ENCODE measurements at regions not wholly inside any gene's neighbourhood (a gene's known extent, or its start where the extent isn't known, plus 50 kb on each side); places are given as distances from the start of the nearest gene placed in this dataset.

GRCh38 chr6:150712505-150713252, 113.0 kb downstream of the PLEKHG1 start:
- Histone ChIP-seq H3K9ac (no peak overlapping the region), H2AFZ (ENCODE audit: low read depth) (no peak overlapping the region), H3K4me1 (ENCODE audit: low read depth, poor library complexity, severe bottlenecking) (peaks cover 18% of the 10 kb centered on the region), H3K27ac (no peak overlapping the region), H4K20me1 (ENCODE audit: insufficient read depth) (no peaks in the 10 kb centered on the region), H3K36me3 (ENCODE audit: insufficient read depth) (no peaks in the 10 kb centered on the region), H3K79me2 (ENCODE audit: insufficient read depth, low read depth) (no peaks in the 10 kb centered on the region), H3K4me3 (IDR thresholded peaks at IDR 0.05; ENCODE audit: insufficient read depth, low read depth, low read length) (no peak overlapping the region), H3K4me2 (no peak overlapping the region), H3K27me3 (ENCODE audit: insufficient read depth, low read depth) (no peaks in the 10 kb centered on the region)
- TF ChIP-seq CTCF (conservative IDR thresholded peaks at IDR 0.05; ENCODE audit: low read depth, low read length): no peak

- Histone ChIP-seq H3K4me3 (IDR thresholded peaks at IDR 0.05; ENCODE audit: insufficient read depth, low read depth, low read length) (no peak overlapping the region), H3K4me1 (ENCODE audit: low read depth, poor library complexity, severe bottlenecking) (peaks cover 10% of the 10 kb centered on the region), H3K36me3 (ENCODE audit: insufficient read depth) (no peaks in the 10 kb centered on the region), H3K27ac (no peak overlapping the region), H2AFZ (ENCODE audit: low read depth) (no peak overlapping the region), H3K79me2 (ENCODE audit: insufficient read depth, low read depth) (no peaks in the 10 kb centered on the region), H3K27me3 (ENCODE audit: insufficient read depth, low read depth) (no peaks in the 10 kb centered on the region), H3K4me2 (no peak overlapping the region), H3K9ac (no peak overlapping the region), H4K20me1 (ENCODE audit: insufficient read depth) (no peaks in the 10 kb centered on the region)
- no peak for TF ChIP-seq CTCF (conservative IDR thresholded peaks at IDR 0.05; ENCODE audit: low read depth, low read length)
Observed at GRCh38 chr6:150713487-150713886, 113.8 kb downstream of the PLEKHG1 start.

DNA sequence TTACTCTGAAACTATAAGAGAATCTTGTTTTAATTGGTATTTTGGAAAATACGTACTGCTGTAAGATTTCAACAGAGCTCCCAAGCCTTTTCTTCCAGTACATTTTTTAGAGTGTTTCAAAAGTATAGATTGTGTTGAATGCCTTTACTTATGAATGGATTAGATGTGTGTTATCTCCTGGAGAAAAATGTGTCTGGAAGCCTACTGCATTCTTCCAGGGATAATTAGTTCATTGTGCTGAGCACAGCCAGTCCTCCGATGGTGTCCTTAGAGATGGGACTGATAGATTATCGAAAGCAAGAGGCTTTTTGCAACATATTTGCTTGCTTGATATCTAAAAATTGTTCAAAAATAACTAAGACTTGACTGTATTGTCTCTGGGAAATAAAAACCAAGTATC, 114.2 kb downstream of the PLEKHG1 start:
- no peaks in the 10 kb centered on the region for H3K79me2 ChIP-seq (ENCODE audit: insufficient read depth, low read depth)
- H3K27me3 ChIP-seq (ENCODE audit: insufficient read depth, low read depth): no peaks in the 10 kb centered on the region
- peaks cover 7% of the 10 kb centered on the region for H3K4me1 ChIP-seq (ENCODE audit: low read depth, poor library complexity, severe bottlenecking)
- H2AFZ ChIP-seq (ENCODE audit: low read depth): no peak overlapping the region
- no peaks in the 10 kb centered on the region for H4K20me1 ChIP-seq (ENCODE audit: insufficient read depth)
- no peaks in the 10 kb centered on the region for H3K36me3 ChIP-seq (ENCODE audit: insufficient read depth)
- H3K4me2 ChIP-seq: no peak overlapping the region
- H3K27ac ChIP-seq: no peak overlapping the region
- no peak overlapping the region for H3K9ac ChIP-seq
- no peak for TF ChIP-seq CTCF (conservative IDR thresholded peaks at IDR 0.05; ENCODE audit: low read depth, low read length)
- H3K4me3 ChIP-seq (IDR thresholded peaks at IDR 0.05; ENCODE audit: insufficient read depth, low read depth, low read length): no peak overlapping the region

- no peak for TF ChIP-seq CTCF (conservative IDR thresholded peaks at IDR 0.05; ENCODE audit: low read depth, low read length)
- H4K20me1 ChIP-seq (ENCODE audit: insufficient read depth): no peaks in the 10 kb centered on the region
- H3K27ac ChIP-seq: no peak overlapping the region
- no peaks in the 10 kb centered on the region for H3K79me2 ChIP-seq (ENCODE audit: insufficient read depth, low read depth)
- H3K36me3 ChIP-seq (ENCODE audit: insufficient read depth): no peaks in the 10 kb centered on the region
- no peaks in the 10 kb centered on the region for H3K27me3 ChIP-seq (ENCODE audit: insufficient read depth, low read depth)
- no peak overlapping the region for H3K9ac ChIP-seq
- no peak overlapping the region for H3K4me2 ChIP-seq
- H3K4me1 ChIP-seq (ENCODE audit: low read depth, poor library complexity, severe bottlenecking): peaks cover 14% of the 10 kb centered on the region
- no peak overlapping the region for H3K4me3 ChIP-seq (IDR thresholded peaks at IDR 0.05; ENCODE audit: insufficient read depth, low read depth, low read length)
- H2AFZ ChIP-seq (ENCODE audit: low read depth): no peak overlapping the region
Observed at GRCh38 chr6:150715133-150715532, 115.4 kb downstream of the PLEKHG1 start.

Measured in KMS-11 (cell line).